B cell (primary cell): ENCODE measurements at regions not wholly inside any gene's neighbourhood (a gene's known extent, or its start where the extent isn't known, plus 50 kb on each side); places are given as distances from the start of the nearest gene placed in this dataset.

Source experiments
- ATAC-seq: fragments of 200-7000 bp; cut with Tn5 transposase; one replicate; pipeline ENCODE4 v1.10.0; 2021; ENCODE audit warnings: low read depth, mild to moderate bottlenecking, moderate number of reproducible peaks, moderate library complexity
- CTCF ChIA-PET: fragments of 350-600 bp; sonication (Branson Sonifier 250); formaldehyde crosslinking; loops from one replicate; lab custom pipeline; 2021; ENCODE audit warnings: antibody characterized with exemption, inconsistent platforms; lab: Charles Lee
- POLR2A ChIA-PET: fragments of 350-600 bp; sonication (Branson Sonifier 250); formaldehyde crosslinking; loops from one replicate; lab custom pipeline; 2021; ENCODE audit warnings: antibody characterized with exemption; lab: Charles Lee
- DNase-seq: peaks from one replicate; pipeline ENCODE4 v3.0.0; 2013
- H2AFZ ChIP-seq: 2 replicates; pipeline ENCODE4 v1.6.1; 2012; ENCODE audit warnings: mild to moderate bottlenecking, low read depth, low read length; ENCODE audit not compliant: insufficient read depth, poor library complexity, severe bottlenecking
- H3K27ac ChIP-seq, 2 donors: 1 replicate in 1 of 2; 2 replicates in 1 of 2; pipeline ENCODE4 v1.5.1; 2012 to 2013; ENCODE audit warnings: low read length in 2 of 2, mild to moderate bottlenecking in 2 of 2, moderate library complexity in 1 of 2
- H3K27me3 ChIP-seq, 4 experiments: fragments of 200-600 bp in 1 of 4; sonication (generic) in 1 of 4; replicated peaks in 1 of 4; 1 replicate in 2 of 4; 2 replicates in 2 of 4; pipeline versions ENCODE4 v1.6.1 to v1.7.0; 2013 to 2016; ENCODE audit warnings: low read length in 3 of 4, mild to moderate bottlenecking in 2 of 4, mixed read lengths in 1 of 4, moderate library complexity in 1 of 4; ENCODE audit not compliant: insufficient read depth in 4 of 4, control insufficient read depth in 3 of 4; ENCODE audit errors: control extremely low read depth in 1 of 4
- H3K36me3 ChIP-seq, 2 experiments: replicated peaks in 1 of 2; 1 replicate in 1 of 2; 2 replicates in 1 of 2; pipeline versions ENCODE4 v1.6.1 to v1.7.1; 2013; ENCODE audit warnings: low read length in 1 of 2; ENCODE audit not compliant: insufficient read depth in 2 of 2, control insufficient read depth in 1 of 2; ENCODE audit errors: control extremely low read depth in 1 of 2, extremely low read depth in 1 of 2
- H3K4me1 ChIP-seq, 2 donors: fragments of 200-600 bp in 1 of 2; sonication (generic) in 1 of 2; 1 replicate in 1 of 2; 2 replicates in 1 of 2; pipeline versions ENCODE4 v1.5.1 to v1.6.1; 2013 to 2017; ENCODE audit warnings: low read length in 2 of 2; ENCODE audit not compliant: control insufficient read depth in 2 of 2, insufficient read depth in 2 of 2
- H3K4me2 ChIP-seq: replicated peaks from 2 replicates; pipeline ENCODE3; 2012; ENCODE audit warnings: mild to moderate bottlenecking, low read depth, low read length; ENCODE audit not compliant: poor library complexity, severe bottlenecking
- H3K4me3 ChIP-seq, 5 experiments: fragments of 200-600 bp in 1 of 5; sonication (generic) in 1 of 5; 1 replicate in 3 of 5; 2 replicates in 2 of 5; pipeline versions ENCODE4 v1.5.1 to v1.7.0; 2011 to 2016; ENCODE audit warnings: low read length in 4 of 5, mild to moderate bottlenecking in 4 of 5, low read depth in 2 of 5, control low read depth in 1 of 5, moderate library complexity in 1 of 5; ENCODE audit not compliant: insufficient read depth in 1 of 5; ENCODE audit errors: control extremely low read depth in 1 of 5, extremely low read depth in 1 of 5
- H3K79me2 ChIP-seq: fragments of 200-600 bp; sonication (generic); one replicate; pipeline ENCODE4 v1.6.0; 2016; ENCODE audit warnings: low read length; ENCODE audit not compliant: control insufficient read depth, insufficient read depth
- H3K9ac ChIP-seq: fragments of 200-600 bp; sonication (generic); 2 replicates; pipeline ENCODE4 v1.6.1; 2017; ENCODE audit warnings: mild to moderate bottlenecking, low read length, moderate library complexity
- H3K9me3 ChIP-seq, 3 donors: one replicate each; pipeline versions ENCODE4 v1.6.1 to v1.7.1; 2013; ENCODE audit warnings: low read length in 2 of 3; ENCODE audit not compliant: control insufficient read depth in 2 of 3, insufficient read depth in 1 of 3; ENCODE audit errors: control extremely low read depth in 1 of 3
- H4K20me1 ChIP-seq: 2 replicates; pipeline ENCODE4 v1.6.0; 2012; ENCODE audit warnings: mild to moderate bottlenecking, low read length; ENCODE audit not compliant: insufficient read depth, control insufficient read depth, poor library complexity, severe bottlenecking
- H3K27ac Mint-ChIP-seq: one replicate; pipeline ENCODE4 v1.8.0; 2021; ENCODE audit warnings: mixed read lengths
- H3K27me3 Mint-ChIP-seq: one replicate; pipeline ENCODE4 v1.8.0; 2021; ENCODE audit warnings: mixed read lengths
- H3K4me1 Mint-ChIP-seq: one replicate; pipeline ENCODE4 v1.8.0; 2021; ENCODE audit warnings: mixed read lengths
- H3K4me3 Mint-ChIP-seq: one replicate; pipeline ENCODE4 v1.8.0; 2021; ENCODE audit warnings: mixed read lengths
- H3K9me3 Mint-ChIP-seq: one replicate; pipeline ENCODE4 v1.8.0; 2022; ENCODE audit warnings: mixed read lengths; ENCODE audit not compliant: insufficient read depth
- CTCF ChIP-seq: fragments of 200-600 bp; IDR thresholded peaks from one replicate; pipeline ENCODE4 v1.8.0; 2022; ENCODE audit warnings: antibody characterized with exemption, mild to moderate bottlenecking
- EZH2 ChIP-seq: IDR thresholded peaks from 2 replicates; pipeline ENCODE4 v1.6.1; 2012; ENCODE audit warnings: borderline replicate concordance, low read depth, mild to moderate bottlenecking, moderate library complexity, low read length; ENCODE audit not compliant: insufficient read depth, poor library complexity, severe bottlenecking
- WGBS: methylation state at CpG from one replicate; pipeline ENCODE4 v1.1.5; 2013; ENCODE audit warnings: missing lambda C conversion rate; ENCODE audit not compliant: insufficient coverage; 5-methylcytosine and 5-hydroxymethylcytosine counted together
- intact Hi-C: fragments of 100-400 bp; cut with micrococcal nuclease; formaldehyde crosslinking; loops from one replicate; pipeline ENCODE4 v1.10.0; 2022

GRCh38 chr5:62920856-62921255 lies 342.2 kb downstream of the LRRC70 start:
- no peaks in the 10 kb centered on the region for H3K9me3 Mint-ChIP-seq
- Histone ChIP-seq H3K27ac (no peak overlapping the region), H3K79me2 (no peaks in the 10 kb centered on the region), H3K4me1 (no peaks in the 10 kb centered on the region), H4K20me1 (no peaks in the 10 kb centered on the region), H3K27me3 (no peaks in the 10 kb centered on the region), H3K4me2 (no peak overlapping the region), H3K4me3 (no peak overlapping the region), H3K36me3 (no peaks in the 10 kb centered on the region), H2AFZ (no peak overlapping the region), H3K9ac (no peak overlapping the region), H3K9me3 (no peaks in the 10 kb centered on the region)
- POLR2A ChIA-PET: no interaction called here
- no peaks in the 10 kb centered on the region for H3K27me3 Mint-ChIP-seq
- TF ChIP-seq CTCF (no peak), EZH2 (no peak)
- intact Hi-C loops: no loop called here
- ATAC-seq (no peak), DNase-seq (no peak)
- no peak overlapping the region for H3K4me3 Mint-ChIP-seq
- H3K4me1 Mint-ChIP-seq: no peaks in the 10 kb centered on the region
- CTCF ChIA-PET: no interaction called here
- WGBS: no CpG with 5 or more reads among the region's 1 CpG
- no peak overlapping the region for H3K27ac Mint-ChIP-seq

GRCh38 chr5:62909326-62909725 lies 330.7 kb downstream of the LRRC70 start:
- H3K27me3 Mint-ChIP-seq: no peaks in the 10 kb centered on the region
- no peaks in the 10 kb centered on the region for H3K27me3 ChIP-seq
- ChIA-PET POLR2A (no interaction called here), CTCF (no interaction called here)
- no peak for DNase-seq
- H2AFZ ChIP-seq: no peak overlapping the region
- no peaks in the 10 kb centered on the region for H3K4me1 ChIP-seq
- H3K9ac ChIP-seq: no peak overlapping the region
- H3K4me3 Mint-ChIP-seq: no peak overlapping the region
- H3K4me3 ChIP-seq: no peak overlapping the region
- no peaks in the 10 kb centered on the region for H4K20me1 ChIP-seq
- no peak overlapping the region for H3K27ac ChIP-seq
- no peaks in the 10 kb centered on the region for H3K9me3 ChIP-seq
- no peak overlapping the region for H3K27ac Mint-ChIP-seq
- intact Hi-C loops: no loop called here
- H3K9me3 Mint-ChIP-seq: peaks cover 4% of the 10 kb centered on the region
- no peaks in the 10 kb centered on the region for H3K36me3 ChIP-seq
- WGBS: no CpG with 5 or more reads among the region's 1 CpG
- ATAC-seq: no peak
- H3K4me1 Mint-ChIP-seq: no peaks in the 10 kb centered on the region
- TF ChIP-seq CTCF: no peak
- TF ChIP-seq EZH2: no peak
- no peak overlapping the region for H3K4me2 ChIP-seq
- H3K79me2 ChIP-seq: no peaks in the 10 kb centered on the region
